Stimulated activated CD8-positive, alpha-beta memory T cell treated with anti-CD3 and anti-CD28 coated beads, Interleukin-15, amount 100 ng/mL, for 48 hours (primary cell): ENCODE measurements at regions not wholly inside any gene's neighbourhood (a gene's known extent, or its start where the extent isn't known, plus 50 kb on each side); places are given as distances from the start of the nearest gene placed in this dataset.

Experiments used
- DNase-seq, 2 donors: peaks; one replicate each; pipeline ENCODE4 v3.0.0-alpha.2; 2020; ENCODE audit warnings: low read depth in 2 of 2

DNA sequence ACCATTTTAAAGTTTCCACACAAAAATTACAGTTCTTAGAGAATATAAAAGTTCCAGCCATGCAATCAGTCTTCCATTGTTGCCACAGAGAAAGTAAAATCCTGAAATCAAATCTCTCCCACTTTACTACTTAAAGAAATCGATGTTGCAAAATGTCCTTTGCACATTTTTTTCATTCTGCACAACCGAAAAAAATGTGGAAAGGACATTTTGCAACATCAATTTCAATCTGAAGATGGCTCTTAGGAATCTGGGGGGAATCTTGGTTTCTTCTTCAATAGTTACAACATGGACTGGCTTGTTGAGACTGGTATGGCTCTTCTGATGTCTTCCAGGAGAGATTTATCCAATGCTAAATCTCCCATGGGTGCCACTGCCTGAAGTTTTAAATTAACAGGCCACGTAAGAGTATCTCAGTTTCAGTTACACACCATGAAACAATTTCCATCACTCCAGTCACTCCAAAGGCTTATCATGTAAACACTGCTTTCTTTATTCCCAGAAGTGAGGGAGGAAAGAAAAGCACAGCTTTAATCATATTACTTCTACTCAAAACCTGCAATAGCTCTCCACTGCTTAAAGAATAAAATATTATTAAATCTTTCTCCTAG is 55.8 kb upstream of the CTNNB1 start:
- no peak for DNase-seq

DNA sequence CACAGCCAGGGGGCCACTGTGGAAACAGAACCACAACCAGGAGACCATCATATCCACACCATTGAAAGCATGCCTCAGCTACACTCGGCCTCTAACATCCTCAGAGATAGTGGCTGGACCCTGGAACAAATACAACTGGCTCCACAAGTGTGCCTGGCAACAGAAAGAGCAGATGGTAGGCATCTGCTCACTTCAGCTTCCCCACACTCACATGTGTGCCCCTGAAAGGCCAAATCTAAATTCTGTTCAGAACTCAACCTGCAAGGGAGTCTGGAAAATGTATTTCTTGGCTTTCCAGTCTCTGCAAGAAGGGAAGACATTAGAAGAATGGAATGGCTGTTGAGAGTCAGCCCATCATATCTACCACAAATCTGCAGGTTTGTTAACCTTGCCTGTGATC is 54.7 kb upstream of the CTNNB1 start:
- no peak for DNase-seq

DNA sequence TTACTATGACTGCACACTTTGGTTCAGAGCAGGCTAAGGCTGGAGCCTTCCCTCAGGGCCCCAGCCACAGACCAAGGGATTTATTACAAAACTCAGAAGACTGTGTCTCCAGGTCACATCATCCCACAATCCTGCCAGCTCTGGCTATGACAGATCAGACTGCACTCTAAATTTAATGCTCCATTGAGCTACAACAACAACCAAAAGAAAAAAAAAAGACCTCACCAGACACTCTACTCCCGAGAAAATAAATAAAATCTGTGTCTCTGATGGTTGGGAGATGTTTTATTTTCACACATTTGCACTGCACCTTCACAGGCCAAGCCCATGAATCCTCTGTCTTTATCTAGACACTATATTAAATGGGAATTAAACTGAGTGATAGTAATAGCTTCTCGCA is 50.8 kb upstream of the CTNNB1 start:
- no peak for DNase-seq

DNA sequence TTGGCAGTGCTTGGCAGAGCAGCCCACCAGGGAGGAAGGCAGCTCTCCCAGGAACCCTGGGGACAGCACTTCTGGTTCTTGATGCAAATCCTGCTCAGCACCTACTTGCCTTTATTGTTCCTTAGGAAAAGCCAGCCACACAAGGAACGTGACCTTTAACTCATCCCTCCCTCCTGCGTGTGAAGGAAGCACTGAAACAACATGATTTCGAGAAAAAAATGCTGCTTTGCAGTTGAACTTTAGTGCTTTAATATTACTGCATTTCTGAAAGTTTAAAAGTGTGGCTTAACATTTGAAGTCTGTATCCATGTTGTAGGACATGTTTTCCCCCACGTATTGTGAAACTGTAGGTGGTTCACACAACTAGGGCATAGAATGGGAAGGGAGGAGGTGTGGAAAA is 50.4 kb upstream of the CTNNB1 start:
- DNase-seq = no peak
